ENCODE measurements at regions not wholly inside any gene's neighbourhood (a gene's known extent, or its start where the extent isn't known, plus 50 kb on each side); places are given as distances from the start of the nearest gene placed in this dataset.

DNA sequence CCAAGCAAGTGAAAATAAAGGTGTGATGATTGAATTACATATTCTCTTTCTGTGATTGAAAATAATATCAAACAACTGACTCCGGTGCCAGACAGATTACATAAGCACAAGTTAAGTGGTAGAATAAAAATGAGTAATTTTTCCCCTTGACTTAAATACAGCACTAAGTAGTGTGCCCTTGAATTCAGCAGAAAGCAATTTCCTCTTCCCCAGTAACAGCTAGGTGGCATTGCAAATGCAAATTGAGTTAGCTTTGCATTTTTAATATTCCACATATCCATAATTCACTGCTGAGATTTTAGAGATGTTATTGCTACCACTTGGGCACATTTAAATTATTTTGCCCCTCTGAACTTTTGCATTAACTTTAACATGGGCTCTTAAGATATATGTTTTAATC lies 89.8 kb upstream of the NPVF start:
- TF ChIP-seq POLR2A (IDR thresholded peaks at IDR 0.05; ENCODE audit: low read length) (no peak), GATA1 (IDR thresholded peaks at IDR 0.05; ENCODE audit: low read depth, low read length) (no peak)

All from erythroblast (primary cell).